Stimulated activated naive CD8-positive, alpha-beta T cell treated with anti-CD3 and anti-CD28 coated beads, Interleukin-15, amount 100 ng/mL, for 72 hours (primary cell): ENCODE measurements at regions not wholly inside any gene's neighbourhood (a gene's known extent, or its start where the extent isn't known, plus 50 kb on each side); places are given as distances from the start of the nearest gene placed in this dataset.

Experiments used
- ATAC-seq: fragments of 150-1000 bp; cut with Tn5 transposase; 2 replicates; pipeline ENCODE4 v1.10.0; 2021; ENCODE audit warnings: mild to moderate bottlenecking, moderate library complexity
- DNase-seq, 2 donors: peaks; one replicate each; pipeline ENCODE4 v3.0.0; 2021 to 2022
- H3K27ac Mint-ChIP-seq, 2 donors: one replicate each; pipeline ENCODE4 v1.8.0; 2022; ENCODE audit warnings: mild to moderate bottlenecking in 2 of 2, mixed read lengths in 2 of 2, moderate library complexity in 2 of 2
- H3K27me3 Mint-ChIP-seq: one replicate; pipeline ENCODE4 v1.8.0; 2022; ENCODE audit warnings: mixed read lengths
- H3K4me1 Mint-ChIP-seq: one replicate; pipeline ENCODE4 v1.8.0; 2022; ENCODE audit warnings: mild to moderate bottlenecking, mixed read lengths
- H3K4me3 Mint-ChIP-seq, 2 donors: one replicate each; pipeline ENCODE4 v1.8.0; 2022; ENCODE audit warnings: mild to moderate bottlenecking in 2 of 2, mixed read lengths in 2 of 2, moderate library complexity in 1 of 2
- H3K9me3 Mint-ChIP-seq, 2 donors: one replicate each; pipeline ENCODE4 v1.8.0; 2022; ENCODE audit warnings: mixed read lengths in 2 of 2

- Mint-ChIP-seq H3K9me3 (peaks cover 0 to 7% of the 10 kb centered on the region in 2 donors), H3K4me1 (no peaks in the 10 kb centered on the region), H3K27ac (peak overlapping the region in 1 of 2 donors; percentile 21), H3K4me3 (no peak overlapping the region), H3K27me3 (no peaks in the 10 kb centered on the region)
- ATAC-seq (no peak), DNase-seq (no peak)
Observed at GRCh38 chr20:22746957-22747356, 162.6 kb upstream of the FOXA2 start.

DNA sequence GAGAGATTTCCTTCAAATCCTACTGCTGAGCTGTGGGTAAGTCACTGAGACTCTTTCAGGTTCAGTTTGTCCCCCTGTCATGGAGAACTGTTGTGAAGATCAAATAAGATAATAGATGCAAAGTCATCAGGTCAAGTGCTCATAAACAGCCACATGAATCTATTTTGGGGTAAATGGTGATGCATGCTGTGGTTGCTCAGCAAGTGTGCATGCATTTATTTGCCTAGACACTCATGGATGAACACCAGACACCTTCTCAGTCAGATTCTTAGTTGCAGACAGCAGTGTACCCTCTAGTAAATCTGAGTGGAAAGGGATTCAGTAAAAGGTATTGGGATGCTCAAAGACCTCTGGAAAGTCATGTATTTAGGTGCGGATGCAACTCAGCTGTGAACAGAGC lies 168.0 kb upstream of the FOXA2 start:
- DNase-seq (no peak), ATAC-seq (no peak)
- Mint-ChIP-seq H3K4me3 (no peak overlapping the region), H3K4me1 (no peaks in the 10 kb centered on the region), H3K27me3 (no peaks in the 10 kb centered on the region), H3K9me3 (peaks cover 0 to 7% of the 10 kb centered on the region in 2 donors), H3K27ac (no peak overlapping the region)

GRCh38 chr20:22757424-22758183 lies 173.2 kb upstream of the FOXA2 start:
- DNase-seq (no peak), ATAC-seq (no peak)
- Mint-ChIP-seq H3K9me3 (peaks cover 5 to 9% of the 10 kb centered on the region in 2 donors), H3K27me3 (no peaks in the 10 kb centered on the region), H3K27ac (no peak overlapping the region), H3K4me1 (no peaks in the 10 kb centered on the region), H3K4me3 (no peak overlapping the region)

- no peak overlapping the region for H3K27ac Mint-ChIP-seq
- H3K9me3 Mint-ChIP-seq, result peaks cover 5 to 9% of the 10 kb centered on the region in 2 donors
- no peaks in the 10 kb centered on the region for H3K4me1 Mint-ChIP-seq
- H3K4me3 Mint-ChIP-seq, result no peak overlapping the region
- no peak for ATAC-seq
- no peak for DNase-seq
- H3K27me3 Mint-ChIP-seq, result no peaks in the 10 kb centered on the region
Observed at GRCh38 chr20:22758815-22759214, 174.4 kb upstream of the FOXA2 start.

GRCh38 chr20:22762576-22763256 lies 178.3 kb upstream of the FOXA2 start:
- H3K27me3 Mint-ChIP-seq, result no peaks in the 10 kb centered on the region
- no peak overlapping the region for H3K4me3 Mint-ChIP-seq
- ATAC-seq, result no peak

GRCh38 chr20:22763257-22763906 lies 179.0 kb upstream of the FOXA2 start:
- peak overlapping the region in 1 of 2 donors; percentile 33 for H3K27ac Mint-ChIP-seq
- DNase-seq, result no peak
- peaks cover 5 to 9% of the 10 kb centered on the region in 2 donors for H3K9me3 Mint-ChIP-seq

More at GRCh38 chr20:22762576-22763256, 178.3 kb upstream of the FOXA2 start:
- no peak for DNase-seq
- Mint-ChIP-seq H3K9me3 (peaks cover 5 to 9% of the 10 kb centered on the region in 2 donors), H3K4me1 (no peaks in the 10 kb centered on the region), H3K27ac (peak overlapping the region in 1 of 2 donors; percentile 70)

GRCh38 chr20:22768266-22769178 lies 184.2 kb upstream of the FOXA2 start:
- Mint-ChIP-seq H3K27ac (peak overlapping the region in 1 of 2 donors; percentile 23), H3K9me3 (no peaks in the 10 kb centered on the region), H3K4me1 (no peaks in the 10 kb centered on the region), H3K4me3 (no peak overlapping the region), H3K27me3 (peaks cover 13% of the 10 kb centered on the region)
- ATAC-seq (no peak), DNase-seq (no peak)

More at GRCh38 chr20:22763257-22763906, 179.0 kb upstream of the FOXA2 start:
- no peaks in the 10 kb centered on the region for H3K4me1 Mint-ChIP-seq
- H3K4me3 Mint-ChIP-seq, result no peak overlapping the region
- no peaks in the 10 kb centered on the region for H3K27me3 Mint-ChIP-seq
- ATAC-seq, result no peak

- H3K27me3 Mint-ChIP-seq, result peaks cover 13% of the 10 kb centered on the region
- peaks cover 0 to 12% of the 10 kb centered on the region in 2 donors for H3K9me3 Mint-ChIP-seq
- no peak overlapping the region for H3K27ac Mint-ChIP-seq
- no peaks in the 10 kb centered on the region for H3K4me1 Mint-ChIP-seq
- no peak overlapping the region for H3K4me3 Mint-ChIP-seq
- DNase-seq, result no peak
- no peak for ATAC-seq
Observed at GRCh38 chr20:22770241-22770800, 185.9 kb upstream of the FOXA2 start.

DNA sequence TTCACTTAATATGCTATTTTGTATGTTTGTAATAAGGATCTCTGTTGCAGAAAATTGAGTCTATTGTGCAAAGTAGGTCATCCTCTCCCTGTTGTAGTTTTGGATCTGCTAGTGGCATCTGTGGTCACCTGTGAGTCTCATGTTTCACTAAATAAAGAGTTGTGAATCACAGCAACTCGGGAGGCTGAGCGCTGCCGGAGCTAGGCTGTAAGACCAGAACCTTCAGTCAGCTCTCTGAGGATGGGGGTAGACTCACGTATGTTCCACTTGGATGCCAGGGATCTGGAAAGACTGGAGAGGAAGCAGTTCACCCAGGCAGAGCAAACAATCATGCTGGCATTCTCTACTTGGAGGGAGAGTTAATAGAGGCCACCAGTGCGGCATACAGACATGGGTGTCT lies 187.3 kb upstream of the FOXA2 start:
- ATAC-seq (no peak), DNase-seq (no peak)
- no peak overlapping the region for H3K27ac Mint-ChIP-seq
- peaks cover 13% of the 10 kb centered on the region for H3K27me3 Mint-ChIP-seq
- H3K9me3 Mint-ChIP-seq, result peaks cover 4 to 23% of the 10 kb centered on the region in 2 donors
- H3K4me3 Mint-ChIP-seq, result no peak overlapping the region
- no peaks in the 10 kb centered on the region for H3K4me1 Mint-ChIP-seq

DNA sequence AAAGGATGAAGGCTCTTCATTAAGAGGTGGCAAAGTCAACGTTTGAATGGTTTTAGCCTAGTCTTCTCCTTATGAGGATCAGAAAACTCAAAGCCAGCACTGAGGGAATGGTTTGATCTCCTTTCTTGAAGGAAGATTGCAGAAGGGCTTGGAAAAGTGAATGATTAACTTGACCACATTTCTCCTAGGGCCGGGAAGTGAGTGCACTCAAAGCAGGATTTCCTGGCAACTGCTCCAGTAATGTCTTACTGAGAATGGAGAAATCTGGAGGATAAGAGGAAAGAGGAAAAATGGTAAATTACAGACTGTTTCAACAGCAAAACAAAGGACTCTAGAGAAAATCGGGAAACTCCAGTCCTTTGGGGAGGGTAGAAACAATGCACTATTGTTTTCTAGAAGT lies 189.0 kb upstream of the FOXA2 start:
- Mint-ChIP-seq H3K27me3 (peaks cover 13% of the 10 kb centered on the region), H3K4me1 (no peaks in the 10 kb centered on the region), H3K9me3 (peaks cover 7 to 23% of the 10 kb centered on the region in 2 donors), H3K27ac (no peak overlapping the region), H3K4me3 (no peak overlapping the region)
- ATAC-seq (no peak), DNase-seq (no peak)

GRCh38 chr20:22775256-22775655 lies 190.9 kb upstream of the FOXA2 start:
- H3K9me3 Mint-ChIP-seq, result peaks cover 7 to 23% of the 10 kb centered on the region in 2 donors

GRCh38 chr20:22775671-22776139 lies 191.3 kb upstream of the FOXA2 start:
- ATAC-seq (no peak), DNase-seq (no peak)
- peaks cover 13% of the 10 kb centered on the region for H3K27me3 Mint-ChIP-seq
- H3K4me1 Mint-ChIP-seq, result no peaks in the 10 kb centered on the region
- peaks cover 7 to 23% of the 10 kb centered on the region in 2 donors for H3K9me3 Mint-ChIP-seq
- no peak overlapping the region for H3K4me3 Mint-ChIP-seq
- H3K27ac Mint-ChIP-seq, result no peak overlapping the region

More at GRCh38 chr20:22775256-22775655, 190.9 kb upstream of the FOXA2 start:
- Mint-ChIP-seq H3K27me3 (peaks cover 13% of the 10 kb centered on the region), H3K27ac (no peak overlapping the region), H3K4me1 (no peaks in the 10 kb centered on the region), H3K4me3 (no peak overlapping the region)
- ATAC-seq (no peak), DNase-seq (no peak)

DNA sequence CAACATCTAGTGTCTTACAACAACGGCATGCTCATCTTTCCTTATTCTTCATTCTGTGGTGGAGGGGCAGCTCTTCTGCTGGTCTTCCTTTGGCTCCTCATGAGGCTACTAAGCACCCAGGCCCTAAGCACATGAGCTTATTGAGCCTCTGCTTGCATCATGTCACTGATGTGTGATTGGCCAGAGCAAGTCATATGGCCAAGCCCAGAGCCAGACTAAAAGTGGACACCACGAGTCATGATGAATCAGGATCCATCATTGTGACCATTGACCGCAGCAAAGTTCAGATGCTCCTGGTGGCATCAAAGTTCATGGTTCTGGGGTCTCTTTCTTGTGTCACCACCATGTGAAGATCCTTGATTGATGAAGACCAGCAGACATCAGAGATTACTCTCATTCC lies 192.0 kb upstream of the FOXA2 start:
- H3K9me3 Mint-ChIP-seq, result peaks cover 7 to 23% of the 10 kb centered on the region in 2 donors
- no peak for ATAC-seq
- H3K4me3 Mint-ChIP-seq, result no peak overlapping the region
- H3K27ac Mint-ChIP-seq, result no peak overlapping the region
- DNase-seq, result no peak
- peaks cover 8% of the 10 kb centered on the region for H3K27me3 Mint-ChIP-seq
- H3K4me1 Mint-ChIP-seq, result no peaks in the 10 kb centered on the region

DNA sequence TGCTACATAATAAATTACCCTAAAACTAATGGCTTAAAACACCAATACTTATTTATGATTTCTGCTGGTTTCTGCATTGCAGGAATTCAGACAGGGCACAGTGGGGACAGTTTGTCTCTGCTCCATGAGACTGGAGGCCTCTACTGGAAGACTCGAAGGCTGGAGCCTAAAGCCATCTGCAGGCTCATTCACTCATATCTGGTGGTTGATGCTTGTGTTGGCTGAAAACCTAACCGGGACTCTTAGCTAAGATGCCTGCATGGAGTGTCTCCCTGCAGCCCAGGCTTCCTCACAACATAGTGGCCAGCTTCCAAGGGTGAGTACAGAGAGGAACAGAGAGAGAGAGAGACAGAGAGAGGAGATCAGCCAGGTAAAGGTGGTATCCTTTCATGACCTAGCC lies 195.5 kb upstream of the FOXA2 start:
- DNase-seq, result no peak
- Mint-ChIP-seq H3K4me1 (no peaks in the 10 kb centered on the region), H3K27ac (no peak overlapping the region), H3K9me3 (peaks cover 7 to 15% of the 10 kb centered on the region in 2 donors), H3K4me3 (no peak overlapping the region), H3K27me3 (no peaks in the 10 kb centered on the region)
- no peak for ATAC-seq

DNA sequence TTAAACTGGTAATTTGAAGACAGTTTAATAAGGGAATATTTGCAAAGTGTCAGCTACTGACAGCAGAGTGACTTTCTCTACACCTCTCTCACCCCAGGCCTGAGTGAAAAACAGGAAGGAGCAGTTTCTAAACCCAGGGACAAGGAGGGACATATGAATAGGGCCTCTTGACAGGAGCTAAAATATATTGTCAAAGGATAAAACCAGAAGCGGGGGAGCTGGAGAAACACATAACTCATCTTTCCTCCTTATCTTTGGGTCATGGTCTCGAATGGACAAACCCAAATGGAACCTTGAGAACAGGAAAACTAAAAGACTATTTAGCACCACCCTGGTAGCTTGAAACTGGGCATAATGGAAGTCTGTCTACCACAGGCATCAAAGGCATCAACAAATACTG lies 197.5 kb upstream of the FOXA2 start:
- peaks cover 1 to 9% of the 10 kb centered on the region in 2 donors for H3K9me3 Mint-ChIP-seq
- no peak overlapping the region for H3K27ac Mint-ChIP-seq
- peaks cover 10% of the 10 kb centered on the region for H3K27me3 Mint-ChIP-seq
- no peaks in the 10 kb centered on the region for H3K4me1 Mint-ChIP-seq
- no peak overlapping the region for H3K4me3 Mint-ChIP-seq
- ATAC-seq (no peak), DNase-seq (no peak)
